SHP77 (cell line): ENCODE measurements at regions not wholly inside any gene's neighbourhood (a gene's known extent, or its start where the extent isn't known, plus 50 kb on each side); places are given as distances from the start of the nearest gene placed in this dataset.

Experiments used
- DNase-seq, 2 experiments: peaks; one replicate each; lab custom pipeline; 2025; lab: John Stamatoyannopoulos, UW

GRCh38 chr18:76771192-76771799 is 51.1 kb upstream of the ZNF236 start:
- DNase-seq: no peak

GRCh38 chr18:76767954-76768353 is 54.4 kb upstream of the ZNF236 start:
- DNase-seq: no peak

GRCh38 chr18:76766429-76766828 is 55.9 kb upstream of the ZNF236 start:
- DNase-seq: no peak

GRCh38 chr18:76765649-76766048 is 56.7 kb upstream of the ZNF236 start:
- DNase-seq: no peak

GRCh38 chr18:76764291-76764901 is 58.0 kb upstream of the ZNF236 start:
- DNase-seq: peak; percentile 9 to 48

GRCh38 chr18:76759056-76759455 is 63.3 kb upstream of the ZNF236 start:
- DNase-seq: no peak

GRCh38 chr18:76757925-76758324 is 64.4 kb upstream of the ZNF236 start:
- DNase-seq: no peak

- DNase-seq: no peak
Measured at GRCh38 chr18:76757335-76757734, 65.0 kb upstream of the ZNF236 start.

- DNase-seq: no peak
Measured at GRCh38 chr18:76756531-76757253, 65.7 kb upstream of the ZNF236 start.

GRCh38 chr18:76754351-76754750 is 68.0 kb upstream of the ZNF236 start:
- no peak for DNase-seq

GRCh38 chr18:76752400-76752799 is 70.0 kb upstream of the ZNF236 start:
- DNase-seq: no peak

- DNase-seq: no peak
Measured at GRCh38 chr18:76750917-76751890, 71.2 kb upstream of the ZNF236 start.

GRCh38 chr18:76750269-76750668 is 72.1 kb upstream of the ZNF236 start:
- no peak for DNase-seq

- no peak for DNase-seq
Measured at GRCh38 chr18:76747676-76748075, 74.7 kb upstream of the ZNF236 start.

GRCh38 chr18:76741346-76741745 is 81.0 kb upstream of the ZNF236 start:
- no peak for DNase-seq

- DNase-seq: no peak
Measured at GRCh38 chr18:76736309-76736708, 86.0 kb upstream of the ZNF236 start.

GRCh38 chr18:76730901-76731300 is 91.5 kb upstream of the ZNF236 start:
- no peak for DNase-seq

- no peak for DNase-seq
Measured at GRCh38 chr18:76727589-76727988, 94.8 kb upstream of the ZNF236 start.

- DNase-seq: no peak
Measured at GRCh38 chr18:76725445-76725844, 96.9 kb upstream of the ZNF236 start.

- no peak for DNase-seq
Measured at GRCh38 chr18:76722224-76723061, 99.9 kb upstream of the ZNF236 start.
